COLO829 (cell line): ENCODE measurements at regions not wholly inside any gene's neighbourhood (a gene's known extent, or its start where the extent isn't known, plus 50 kb on each side); places are given as distances from the start of the nearest gene placed in this dataset.
"Not testable (repeated sequence)": the region's sequence is repeated elsewhere in the genome, so short reads cannot be mapped to it uniquely, and the experiment has no call there.

Experiments
- DNase-seq: peaks from one replicate; pipeline ENCODE4 v3.0.0; 2012; ENCODE audit warnings: low spot score

DNA sequence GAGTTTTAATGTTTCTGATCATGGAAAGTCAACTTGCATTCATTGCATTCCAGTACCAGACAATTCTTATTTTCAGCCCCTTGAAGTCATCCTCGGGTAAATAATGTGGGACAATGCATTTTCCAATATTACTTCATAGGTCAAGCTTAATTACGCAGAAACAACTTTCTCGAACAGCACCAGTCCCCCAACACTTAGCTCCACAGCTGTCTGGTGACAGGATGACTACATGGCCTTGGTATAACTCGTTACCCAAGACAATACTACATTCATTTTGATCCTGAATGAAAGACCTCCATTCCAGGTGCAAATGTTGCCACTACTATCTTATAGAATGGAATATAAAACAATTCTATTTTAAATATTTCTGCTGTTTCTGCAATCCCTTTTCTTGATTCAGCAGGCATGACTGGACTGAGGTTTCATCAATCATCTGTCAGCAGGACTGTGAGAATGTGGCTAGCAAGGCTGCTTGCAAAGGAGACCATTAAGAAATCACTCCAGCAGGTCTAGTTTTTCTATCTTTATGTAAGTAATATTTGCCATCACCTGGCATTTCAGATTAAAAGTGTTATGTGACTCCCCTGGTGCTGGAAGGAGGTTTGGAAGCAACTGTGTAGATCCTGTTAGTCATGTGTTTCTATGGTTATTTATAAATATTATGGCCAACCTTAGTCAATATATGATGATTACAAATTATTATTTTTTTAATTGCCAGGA lies 147.9 kb downstream of the HAO1 start:
- DNase-seq: no peak

DNA sequence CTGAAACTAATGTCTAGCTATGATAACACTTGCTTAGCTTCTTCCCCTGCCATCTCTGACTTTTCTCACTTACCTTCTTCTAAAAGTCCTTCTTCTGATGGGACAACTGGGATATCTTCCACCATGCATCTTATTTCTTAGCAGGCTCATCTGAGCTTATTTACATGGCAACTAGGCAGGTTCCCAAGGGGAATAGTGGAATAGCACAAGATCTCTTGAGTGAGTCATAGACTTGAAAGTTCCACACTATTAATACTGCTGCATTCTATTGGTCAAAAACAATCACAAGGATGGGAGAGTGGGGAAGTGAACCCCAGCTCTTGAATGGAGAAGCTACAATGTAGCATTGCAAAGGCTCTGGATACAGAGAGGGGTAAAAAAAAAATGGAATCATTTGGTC lies 142.1 kb downstream of the HAO1 start:
- DNase-seq: peak; percentile 9

DNA sequence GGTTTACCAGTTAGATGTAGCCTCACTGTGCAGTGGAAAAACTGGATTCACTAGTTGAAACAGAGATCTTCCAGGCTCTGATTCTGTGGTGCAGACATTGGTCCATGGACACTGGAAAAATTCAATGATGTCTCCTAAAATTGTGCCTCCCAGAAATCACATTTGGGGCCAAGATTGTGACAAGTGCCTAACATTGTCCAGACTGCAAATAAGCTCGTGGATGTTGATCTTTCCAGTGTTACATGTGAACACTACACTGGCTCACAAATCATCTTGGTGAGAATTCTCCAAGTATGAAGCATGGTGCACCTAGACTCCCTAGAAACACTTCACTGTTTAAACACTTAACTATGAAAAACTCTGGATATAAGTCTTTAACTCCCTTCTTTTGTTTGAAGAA lies 140.4 kb downstream of the HAO1 start:
- no peak for DNase-seq

DNA sequence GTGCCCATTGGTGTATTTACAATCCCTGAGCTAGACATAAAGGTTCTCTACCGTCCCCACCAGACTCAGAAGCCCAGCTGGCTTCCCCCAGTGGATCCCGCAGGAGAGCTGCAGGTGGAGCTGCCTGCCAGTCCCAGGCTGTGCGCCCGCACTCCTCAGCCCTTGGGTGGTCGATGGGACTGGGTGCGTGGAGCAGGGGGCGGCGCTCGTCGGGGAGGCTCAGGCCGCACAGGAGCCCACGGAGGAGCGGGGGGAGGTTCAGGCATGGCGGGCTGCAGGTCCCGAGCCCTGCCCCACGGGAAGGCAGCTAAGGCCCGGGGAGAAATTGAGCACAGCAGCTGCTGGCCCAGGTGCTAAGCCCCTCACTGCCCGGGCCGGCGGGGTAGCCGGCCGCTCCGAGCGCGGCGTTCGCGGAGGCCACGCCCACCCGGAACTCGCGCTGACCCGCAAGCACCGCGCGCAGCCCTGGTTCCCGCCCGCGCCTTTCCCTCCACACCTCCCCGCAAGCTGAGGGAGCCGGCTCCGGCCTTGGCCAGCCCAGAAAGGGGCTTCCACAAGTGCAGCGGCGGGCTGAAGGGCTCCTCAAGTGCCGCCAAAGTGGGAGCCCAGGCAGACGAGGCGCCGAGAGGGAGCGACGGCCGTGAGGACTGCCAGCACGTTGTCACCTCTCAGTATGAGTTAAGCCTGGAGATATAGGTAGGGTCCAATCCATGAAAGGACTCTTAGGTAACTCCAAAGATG lies 136.7 kb downstream of the HAO1 start:
- not testable (repeated sequence) for DNase-seq

DNA sequence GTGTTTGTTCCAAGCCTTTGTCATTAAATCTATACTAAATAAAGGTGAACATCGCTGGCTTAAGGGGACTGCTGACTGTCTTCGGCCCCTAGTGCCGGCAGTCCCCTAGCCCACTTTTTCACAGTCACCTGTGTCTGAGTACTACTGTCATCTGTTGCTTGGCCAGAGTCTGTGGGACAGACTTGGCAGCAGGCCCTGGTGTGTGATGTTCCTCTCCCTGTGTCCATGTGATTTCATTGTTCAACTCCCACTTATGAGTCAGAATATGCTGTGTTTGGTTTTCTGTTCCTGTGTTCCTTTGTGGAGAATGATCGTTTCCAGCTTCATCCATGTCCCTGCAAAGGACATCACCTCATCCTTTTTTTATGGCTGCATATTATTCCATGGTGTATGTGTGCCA lies 133.4 kb downstream of the HAO1 start:
- DNase-seq: no peak

DNA sequence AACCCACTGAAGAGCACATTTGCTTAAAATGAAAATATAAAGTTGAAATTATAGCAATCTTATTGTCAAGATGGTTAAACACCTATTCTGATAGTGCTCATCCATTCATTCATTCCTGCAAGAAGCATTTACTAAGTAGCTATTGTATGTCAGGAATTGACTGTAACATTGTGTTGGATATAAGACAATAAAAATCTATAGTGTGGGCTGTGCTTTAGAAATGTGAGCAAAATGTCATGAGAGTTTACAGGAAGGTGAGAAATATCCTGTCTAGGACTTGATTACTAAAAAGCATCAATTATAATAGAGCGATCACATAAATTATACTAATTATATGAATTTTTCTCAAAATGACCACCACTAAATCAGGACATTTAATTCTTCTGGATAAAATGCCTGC lies 123.0 kb downstream of the HAO1 start:
- DNase-seq: no peak

DNA sequence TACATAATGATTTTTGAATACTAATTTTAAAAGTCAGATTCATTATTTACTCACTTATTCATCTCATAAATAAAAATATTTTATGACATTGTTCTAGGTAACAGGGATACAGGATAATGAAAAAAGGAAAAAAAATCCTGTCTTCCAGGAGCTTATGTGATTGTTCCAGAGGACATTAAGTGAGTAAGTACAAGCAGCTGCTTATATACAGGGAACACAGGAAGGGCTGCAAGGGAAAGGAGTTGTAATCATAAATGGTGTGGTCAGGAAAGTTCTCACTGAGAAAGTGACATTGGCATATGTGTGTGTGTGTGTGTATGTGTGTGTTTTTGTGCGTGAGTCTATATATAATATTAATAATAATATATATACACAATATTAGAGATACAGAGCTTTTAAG lies 121.8 kb downstream of the HAO1 start:
- DNase-seq: no peak

DNA sequence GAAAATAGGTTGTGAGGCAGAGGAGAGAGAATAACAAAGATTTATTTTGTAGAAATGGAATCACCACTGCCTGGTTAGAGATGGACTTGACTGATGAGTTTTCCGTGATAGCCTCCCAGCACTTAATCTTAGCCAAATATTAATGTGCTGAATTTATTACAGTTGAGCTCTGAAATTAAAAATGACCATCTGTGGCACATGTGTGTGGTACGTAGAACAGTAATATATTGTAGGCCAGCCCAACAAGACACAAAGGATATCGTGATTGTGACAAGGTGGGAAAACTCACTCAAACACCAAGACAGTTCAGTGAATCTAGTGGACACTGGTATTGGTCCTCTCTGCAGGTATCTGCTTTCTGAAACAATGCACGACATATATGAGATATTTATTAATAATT lies 119.4 kb downstream of the HAO1 start:
- DNase-seq: no peak

DNA sequence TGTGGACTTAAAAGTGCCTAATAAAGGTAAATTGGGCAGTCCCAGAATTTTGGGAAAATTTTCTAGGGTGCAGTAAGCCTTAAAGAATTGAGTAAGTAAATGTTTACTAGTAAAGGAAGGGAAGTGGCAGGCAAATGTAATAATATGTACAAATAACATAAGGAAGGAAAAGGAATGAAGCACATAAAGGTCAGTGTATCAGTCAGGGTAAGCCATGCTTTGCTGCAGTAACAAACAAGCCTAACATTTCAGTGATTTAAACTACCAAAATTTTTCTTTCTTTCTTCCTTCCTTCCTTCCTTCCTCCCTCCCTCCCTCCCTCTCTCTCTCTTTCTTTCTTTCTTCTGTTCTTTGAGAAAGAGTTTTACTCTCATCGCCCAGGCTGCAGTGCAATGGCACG lies 117.5 kb downstream of the HAO1 start:
- no peak for DNase-seq

DNA sequence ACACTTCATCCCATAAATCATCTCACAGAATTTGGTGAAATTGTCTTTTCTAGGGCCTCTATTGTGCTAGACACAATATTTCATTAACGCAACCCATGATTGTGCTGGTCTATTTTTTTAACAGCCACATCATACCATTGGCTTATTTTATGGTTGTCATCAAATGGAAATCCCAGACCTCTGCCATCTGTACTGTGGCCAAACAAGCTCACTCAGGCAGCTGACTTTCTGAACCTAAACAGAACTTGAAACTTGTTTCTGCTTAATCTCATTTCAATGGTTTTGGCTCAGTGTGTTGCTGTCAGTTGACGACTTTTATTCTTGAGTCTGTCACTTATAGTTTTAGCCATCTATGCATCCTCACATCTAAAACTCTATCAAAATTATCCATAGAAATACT lies 111.8 kb downstream of the HAO1 start:
- no peak for DNase-seq

DNA sequence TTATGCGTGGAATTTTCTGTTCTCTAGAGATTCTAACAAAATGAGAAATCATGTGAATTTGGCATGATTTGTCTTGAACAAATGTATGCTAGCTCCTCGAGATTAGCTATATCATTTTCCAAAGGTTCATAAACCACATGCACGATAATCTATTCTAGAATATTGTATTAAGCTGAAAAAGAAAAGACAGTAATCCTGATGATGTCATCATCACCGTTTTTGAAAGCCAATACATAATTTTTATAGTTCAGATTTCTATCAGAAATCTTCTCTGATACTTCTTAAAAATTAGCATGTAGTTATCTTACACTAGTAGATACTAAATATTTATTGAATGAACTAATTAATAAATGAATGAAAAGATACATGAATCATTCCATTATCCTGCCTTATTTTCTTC lies 111.2 kb downstream of the HAO1 start:
- DNase-seq: no peak

DNA sequence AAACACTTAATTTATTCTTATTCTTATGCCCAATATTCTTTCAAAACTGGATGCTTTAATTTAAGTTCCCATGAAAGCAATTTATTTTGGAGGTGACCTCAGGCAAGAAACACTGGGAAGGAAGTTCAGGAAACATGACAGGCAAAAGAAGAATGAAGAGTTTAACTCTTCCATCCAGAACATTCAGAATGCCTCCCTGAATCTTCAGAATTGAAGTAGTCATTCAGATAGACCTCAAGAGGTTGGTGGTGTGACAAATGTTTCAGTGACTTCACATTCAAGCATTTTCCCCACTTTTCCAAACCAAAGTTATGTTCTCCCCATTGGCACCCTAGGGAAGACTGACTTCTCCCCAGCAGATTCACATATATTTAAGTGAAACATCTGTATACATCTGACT lies 110.5 kb downstream of the HAO1 start:
- no peak for DNase-seq
